HCT116 (cell line): ENCODE measurements at regions not wholly inside any gene's neighbourhood (a gene's known extent, or its start where the extent isn't known, plus 50 kb on each side); places are given as distances from the start of the nearest gene placed in this dataset.

Experiments used
- CEBPB ChIP-seq: IDR thresholded peaks from 2 replicates; pipeline ENCODE4 v1.6.1; 2012; ENCODE audit warnings: low read depth
- EZH2 ChIP-seq: fragments of 200-600 bp; sonication (generic); IDR thresholded peaks from 2 replicates; pipeline ENCODE4 v1.6.1; 2017; ENCODE audit warnings: antibody characterized with exemption, mixed run types
- EZH2phosphoT487 ChIP-seq: fragments of 200-600 bp; IDR thresholded peaks from 2 replicates; pipeline ENCODE4 v1.6.1; 2018; ENCODE audit warnings: antibody characterized with exemption, borderline replicate concordance
- FOSL1 ChIP-seq: IDR thresholded peaks from 2 replicates; pipeline ENCODE4 v1.6.1; 2012; ENCODE audit warnings: low read depth
- POLR2A ChIP-seq: IDR thresholded peaks from 2 replicates; pipeline ENCODE4 v1.7.0; 2011; ENCODE audit warnings: borderline replicate concordance; ENCODE audit not compliant: insufficient read depth, insufficient read length; ENCODE audit errors: extremely low read depth
- POLR2AphosphoS5 ChIP-seq: IDR thresholded peaks from 2 replicates; pipeline ENCODE4 v1.6.1; 2011; ENCODE audit warnings: mild to moderate bottlenecking, low read depth, low read length, moderate library complexity
- SIN3A ChIP-seq: IDR thresholded peaks from 2 replicates; pipeline ENCODE4 v1.6.1; 2012; ENCODE audit warnings: low read depth
- SP1 ChIP-seq: IDR thresholded peaks from 2 replicates; pipeline ENCODE4 v1.6.1; 2012; ENCODE audit warnings: low read depth
- ZNF274 ChIP-seq: fragments of 200-500 bp; sonication (Bioruptor generic); IDR thresholded peaks from 2 replicates; pipeline ENCODE4 v1.6.1; 2014; ENCODE audit warnings: mild to moderate bottlenecking, low read depth, low read length, inconsistent platforms
- TF ChIP-seq, protein P1 (sequence below), 3 experiments: fragments of 200-600 bp in 1 of 3; sonication (generic) in 1 of 3; IDR thresholded peaks in 2 of 3; conservative IDR thresholded peaks in 1 of 3; 2 replicates each; pipeline ENCODE4 v1.5.1; 2012 to 2017; ENCODE audit warnings: low read depth in 2 of 3, low read length in 2 of 3, antibody characterized with exemption in 1 of 3, borderline replicate concordance in 1 of 3, control low read depth in 1 of 3, mild to moderate bottlenecking in 1 of 3, mixed read lengths in 1 of 3, mixed run types in 1 of 3, moderate library complexity in 1 of 3; ENCODE audit not compliant: insufficient read depth in 1 of 3
- TF ChIP-seq, protein P2 (sequence below): IDR thresholded peaks from 2 replicates; pipeline ENCODE4 v1.6.1; 2012
- TF ChIP-seq, protein P3 (sequence below): IDR thresholded peaks from 2 replicates; pipeline ENCODE4 v1.6.1; 2012; ENCODE audit warnings: low read depth
- TF ChIP-seq, protein P4 (sequence below): IDR thresholded peaks from 2 replicates; pipeline ENCODE4 v1.6.1; 2012

DNA sequence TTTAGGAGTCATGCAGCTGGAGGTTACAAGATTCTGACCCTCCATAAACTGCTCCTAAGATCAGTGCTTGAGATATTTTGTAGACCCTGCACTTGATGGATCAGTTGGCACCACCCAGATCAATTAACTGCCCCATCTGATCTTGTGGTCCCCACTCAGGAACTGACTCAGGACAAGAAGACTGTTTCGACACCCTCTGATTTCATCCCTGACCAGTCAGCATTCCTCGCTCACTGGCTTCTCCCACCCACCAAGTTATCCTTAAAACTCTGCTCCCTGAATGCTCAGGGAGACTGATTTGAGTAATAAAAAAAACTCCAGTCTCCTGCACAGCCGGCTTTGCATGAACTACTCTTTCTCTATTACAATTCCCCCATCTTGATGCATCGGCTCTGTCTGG, 360.2 kb downstream of the GALC start:
- TF ChIP-seq, protein P1, sequence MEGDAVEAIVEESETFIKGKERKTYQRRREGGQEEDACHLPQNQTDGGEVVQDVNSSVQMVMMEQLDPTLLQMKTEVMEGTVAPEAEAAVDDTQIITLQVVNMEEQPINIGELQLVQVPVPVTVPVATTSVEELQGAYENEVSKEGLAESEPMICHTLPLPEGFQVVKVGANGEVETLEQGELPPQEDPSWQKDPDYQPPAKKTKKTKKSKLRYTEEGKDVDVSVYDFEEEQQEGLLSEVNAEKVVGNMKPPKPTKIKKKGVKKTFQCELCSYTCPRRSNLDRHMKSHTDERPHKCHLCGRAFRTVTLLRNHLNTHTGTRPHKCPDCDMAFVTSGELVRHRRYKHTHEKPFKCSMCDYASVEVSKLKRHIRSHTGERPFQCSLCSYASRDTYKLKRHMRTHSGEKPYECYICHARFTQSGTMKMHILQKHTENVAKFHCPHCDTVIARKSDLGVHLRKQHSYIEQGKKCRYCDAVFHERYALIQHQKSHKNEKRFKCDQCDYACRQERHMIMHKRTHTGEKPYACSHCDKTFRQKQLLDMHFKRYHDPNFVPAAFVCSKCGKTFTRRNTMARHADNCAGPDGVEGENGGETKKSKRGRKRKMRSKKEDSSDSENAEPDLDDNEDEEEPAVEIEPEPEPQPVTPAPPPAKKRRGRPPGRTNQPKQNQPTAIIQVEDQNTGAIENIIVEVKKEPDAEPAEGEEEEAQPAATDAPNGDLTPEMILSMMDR (IDR thresholded peaks at IDR 0.05 in 2 of 3, conservative IDR thresholded peaks at IDR 0.05 in 1 of 3; ENCODE audit: borderline replicate concordance in 1 of 3, insufficient read depth in 1 of 3, low read depth in 2 of 3, low read length in 2 of 3), result no peak
- TF ChIP-seq, protein P2, sequence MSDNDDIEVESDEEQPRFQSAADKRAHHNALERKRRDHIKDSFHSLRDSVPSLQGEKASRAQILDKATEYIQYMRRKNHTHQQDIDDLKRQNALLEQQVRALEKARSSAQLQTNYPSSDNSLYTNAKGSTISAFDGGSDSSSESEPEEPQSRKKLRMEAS, result no peak
- TF ChIP-seq POLR2A, result no peak
- TF ChIP-seq POLR2AphosphoS5, result no peak
- no peak for TF ChIP-seq EZH2phosphoT487
- no peak for TF ChIP-seq EZH2
- no peak for TF ChIP-seq SIN3A
- TF ChIP-seq, protein P3, sequence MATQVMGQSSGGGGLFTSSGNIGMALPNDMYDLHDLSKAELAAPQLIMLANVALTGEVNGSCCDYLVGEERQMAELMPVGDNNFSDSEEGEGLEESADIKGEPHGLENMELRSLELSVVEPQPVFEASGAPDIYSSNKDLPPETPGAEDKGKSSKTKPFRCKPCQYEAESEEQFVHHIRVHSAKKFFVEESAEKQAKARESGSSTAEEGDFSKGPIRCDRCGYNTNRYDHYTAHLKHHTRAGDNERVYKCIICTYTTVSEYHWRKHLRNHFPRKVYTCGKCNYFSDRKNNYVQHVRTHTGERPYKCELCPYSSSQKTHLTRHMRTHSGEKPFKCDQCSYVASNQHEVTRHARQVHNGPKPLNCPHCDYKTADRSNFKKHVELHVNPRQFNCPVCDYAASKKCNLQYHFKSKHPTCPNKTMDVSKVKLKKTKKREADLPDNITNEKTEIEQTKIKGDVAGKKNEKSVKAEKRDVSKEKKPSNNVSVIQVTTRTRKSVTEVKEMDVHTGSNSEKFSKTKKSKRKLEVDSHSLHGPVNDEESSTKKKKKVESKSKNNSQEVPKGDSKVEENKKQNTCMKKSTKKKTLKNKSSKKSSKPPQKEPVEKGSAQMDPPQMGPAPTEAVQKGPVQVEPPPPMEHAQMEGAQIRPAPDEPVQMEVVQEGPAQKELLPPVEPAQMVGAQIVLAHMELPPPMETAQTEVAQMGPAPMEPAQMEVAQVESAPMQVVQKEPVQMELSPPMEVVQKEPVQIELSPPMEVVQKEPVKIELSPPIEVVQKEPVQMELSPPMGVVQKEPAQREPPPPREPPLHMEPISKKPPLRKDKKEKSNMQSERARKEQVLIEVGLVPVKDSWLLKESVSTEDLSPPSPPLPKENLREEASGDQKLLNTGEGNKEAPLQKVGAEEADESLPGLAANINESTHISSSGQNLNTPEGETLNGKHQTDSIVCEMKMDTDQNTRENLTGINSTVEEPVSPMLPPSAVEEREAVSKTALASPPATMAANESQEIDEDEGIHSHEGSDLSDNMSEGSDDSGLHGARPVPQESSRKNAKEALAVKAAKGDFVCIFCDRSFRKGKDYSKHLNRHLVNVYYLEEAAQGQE, result no peak
- no peak for TF ChIP-seq CEBPB
- no peak for TF ChIP-seq SP1
- no peak for TF ChIP-seq ZNF274
- TF ChIP-seq, protein P4, sequence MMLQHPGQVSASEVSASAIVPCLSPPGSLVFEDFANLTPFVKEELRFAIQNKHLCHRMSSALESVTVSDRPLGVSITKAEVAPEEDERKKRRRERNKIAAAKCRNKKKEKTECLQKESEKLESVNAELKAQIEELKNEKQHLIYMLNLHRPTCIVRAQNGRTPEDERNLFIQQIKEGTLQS, result no peak
- no peak for TF ChIP-seq FOSL1
